SK-N-SH (cell line): ENCODE measurements at regions not wholly inside any gene's neighbourhood (a gene's known extent, or its start where the extent isn't known, plus 50 kb on each side); places are given as distances from the start of the nearest gene placed in this dataset.

Source experiments
- EP300 ChIP-seq, 2 experiments: IDR thresholded peaks; 2 replicates each; pipeline versions ENCODE4 v1.4.0 to v1.6.1; 2012; ENCODE audit warnings: borderline replicate concordance in 1 of 2, low read depth in 1 of 2, low read length in 1 of 2
- NRF1 ChIP-seq: IDR thresholded peaks from 2 replicates; pipeline ENCODE4 v1.6.1; 2012; ENCODE audit warnings: low read depth, mild to moderate bottlenecking, low read length
- POLR2AphosphoS5 ChIP-seq: IDR thresholded peaks from 2 replicates; pipeline ENCODE4 v1.6.1; 2012; ENCODE audit warnings: low read depth, low read length
- RCOR1 ChIP-seq: fragments of 150-350 bp; IDR thresholded peaks from 2 replicates; pipeline ENCODE4 v1.6.1; 2017; ENCODE audit warnings: antibody characterized with exemption, low read length
- RXRA ChIP-seq: IDR thresholded peaks from 2 replicates; pipeline ENCODE4 v1.4.0; 2012; ENCODE audit warnings: low read depth, mild to moderate bottlenecking, borderline replicate concordance
- TF ChIP-seq, protein P1 (sequence below): fragments of 200-600 bp; sonication (generic); IDR thresholded peaks from 2 replicates; pipeline ENCODE4 v1.6.1; 2017; ENCODE audit warnings: antibody characterized with exemption, mild to moderate bottlenecking, moderate library complexity

DNA sequence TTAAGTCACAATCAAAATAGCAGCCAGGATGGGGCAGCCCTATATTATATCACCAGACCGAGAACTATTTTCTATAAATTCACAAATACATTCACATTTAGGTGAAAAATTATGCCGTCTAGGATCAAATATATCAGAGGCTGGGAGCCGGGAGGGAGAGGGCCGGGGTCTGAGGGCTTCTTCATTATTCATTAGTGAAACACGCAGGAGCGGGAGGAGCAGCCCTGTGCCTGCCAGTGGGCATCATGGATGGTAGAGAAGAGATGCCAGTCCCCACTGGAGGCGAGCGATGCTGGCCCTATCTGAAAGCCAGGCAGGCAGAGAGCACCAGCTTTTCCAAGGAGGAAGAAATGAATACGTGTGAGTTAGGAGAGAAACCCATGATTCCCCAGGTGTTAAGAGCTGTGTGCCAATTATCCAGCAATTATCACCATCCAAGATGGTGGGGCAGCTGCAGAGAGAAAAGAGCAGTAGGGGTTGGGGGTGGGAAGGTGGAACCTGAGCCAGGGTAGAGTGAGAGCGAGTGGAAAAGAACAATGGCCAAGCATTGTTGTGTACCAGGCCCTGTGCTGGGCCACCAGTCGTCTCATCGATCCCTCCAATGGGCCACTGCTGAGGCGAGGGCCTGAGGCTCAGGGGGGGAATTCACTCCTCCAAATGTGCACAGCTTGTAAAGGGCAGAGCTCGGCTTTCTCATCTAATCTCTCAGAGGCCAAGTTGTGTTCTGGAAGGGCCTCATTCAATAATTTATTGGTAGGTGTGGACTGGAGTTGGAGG is 261.3 kb upstream of the TLE3 start:
- no peak for TF ChIP-seq RCOR1
- TF ChIP-seq, protein P1, sequence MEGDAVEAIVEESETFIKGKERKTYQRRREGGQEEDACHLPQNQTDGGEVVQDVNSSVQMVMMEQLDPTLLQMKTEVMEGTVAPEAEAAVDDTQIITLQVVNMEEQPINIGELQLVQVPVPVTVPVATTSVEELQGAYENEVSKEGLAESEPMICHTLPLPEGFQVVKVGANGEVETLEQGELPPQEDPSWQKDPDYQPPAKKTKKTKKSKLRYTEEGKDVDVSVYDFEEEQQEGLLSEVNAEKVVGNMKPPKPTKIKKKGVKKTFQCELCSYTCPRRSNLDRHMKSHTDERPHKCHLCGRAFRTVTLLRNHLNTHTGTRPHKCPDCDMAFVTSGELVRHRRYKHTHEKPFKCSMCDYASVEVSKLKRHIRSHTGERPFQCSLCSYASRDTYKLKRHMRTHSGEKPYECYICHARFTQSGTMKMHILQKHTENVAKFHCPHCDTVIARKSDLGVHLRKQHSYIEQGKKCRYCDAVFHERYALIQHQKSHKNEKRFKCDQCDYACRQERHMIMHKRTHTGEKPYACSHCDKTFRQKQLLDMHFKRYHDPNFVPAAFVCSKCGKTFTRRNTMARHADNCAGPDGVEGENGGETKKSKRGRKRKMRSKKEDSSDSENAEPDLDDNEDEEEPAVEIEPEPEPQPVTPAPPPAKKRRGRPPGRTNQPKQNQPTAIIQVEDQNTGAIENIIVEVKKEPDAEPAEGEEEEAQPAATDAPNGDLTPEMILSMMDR: no peak
- TF ChIP-seq NRF1: no peak
- TF ChIP-seq EP300 (IDR thresholded peaks at IDR 0.05; ENCODE audit: borderline replicate concordance in 1 of 2, low read depth in 1 of 2, low read length in 1 of 2): no peak
- no peak for TF ChIP-seq POLR2AphosphoS5
- TF ChIP-seq RXRA: no peak
